Peyer's patch (tissue), 4 donors: ENCODE measurements at regions not wholly inside any gene's neighbourhood (a gene's known extent, or its start where the extent isn't known, plus 50 kb on each side); places are given as distances from the start of the nearest gene placed in this dataset.

Source experiments
- DNase-seq, 3 donors: peaks; one replicate each; pipeline ENCODE4 v3.0.0-alpha.2; 2017 to 2019
- H3K27ac ChIP-seq, 4 donors: fragments of 200-600 bp; sonication (generic); one replicate each; pipeline ENCODE4 v1.5.1; 2016 to 2019
- H3K27me3 ChIP-seq, 2 donors: fragments of 200-600 bp; sonication (generic); one replicate each; pipeline ENCODE4 v1.5.1; 2019
- H3K36me3 ChIP-seq, 3 donors: fragments of 200-600 bp; sonication (generic); one replicate each; pipeline ENCODE4 v1.5.1; 2016 to 2019
- H3K4me1 ChIP-seq, 4 donors: fragments of 200-600 bp; sonication (generic); one replicate each; pipeline ENCODE4 v1.5.1; 2016 to 2019
- H3K4me3 ChIP-seq, 4 donors: fragments of 200-600 bp; sonication (generic); 1 replicate in 3 of 4; 2 replicates in 1 of 4; pipeline ENCODE4 v1.5.1; 2016 to 2019; ENCODE audit warnings: mild to moderate bottlenecking in 1 of 4
- H3K9me3 ChIP-seq, 4 donors: fragments of 200-600 bp; sonication (generic); one replicate each; pipeline ENCODE4 v1.5.1; 2016 to 2019; ENCODE audit warnings: mild to moderate bottlenecking in 1 of 4
- CTCF ChIP-seq, 6 experiments: fragments of 450-650 bp in 4 of 6; fragments of 200-600 bp in 2 of 6; sonication (generic) in 1 of 6; IDR thresholded peaks; one replicate each; pipeline ENCODE4 v1.5.1; 2017 to 2019; ENCODE audit warnings: antibody characterized with exemption in 6 of 6, mild to moderate bottlenecking in 3 of 6, moderate library complexity in 1 of 6
- POLR2A ChIP-seq, 2 donors: fragments of 450-650 bp; IDR thresholded peaks; one replicate each; pipeline ENCODE4 v1.5.1; 2017; ENCODE audit warnings: antibody characterized with exemption in 2 of 2, mild to moderate bottlenecking in 2 of 2, moderate library complexity in 2 of 2

GRCh38 chr15:92745845-92746271 lies 90.3 kb upstream of the FAM174B start:
- Histone ChIP-seq H3K27me3 (no peaks in the 10 kb centered on the region), H3K4me1 (no peaks in the 10 kb centered on the region), H3K4me3 (no peak overlapping the region), H3K27ac (no peak overlapping the region), H3K36me3 (no peaks in the 10 kb centered on the region), H3K9me3 (no peaks in the 10 kb centered on the region)
- DNase-seq: no peak
- TF ChIP-seq POLR2A (IDR thresholded peaks at IDR 0.05) (no peak), CTCF (IDR thresholded peaks at IDR 0.05) (no peak)

DNA sequence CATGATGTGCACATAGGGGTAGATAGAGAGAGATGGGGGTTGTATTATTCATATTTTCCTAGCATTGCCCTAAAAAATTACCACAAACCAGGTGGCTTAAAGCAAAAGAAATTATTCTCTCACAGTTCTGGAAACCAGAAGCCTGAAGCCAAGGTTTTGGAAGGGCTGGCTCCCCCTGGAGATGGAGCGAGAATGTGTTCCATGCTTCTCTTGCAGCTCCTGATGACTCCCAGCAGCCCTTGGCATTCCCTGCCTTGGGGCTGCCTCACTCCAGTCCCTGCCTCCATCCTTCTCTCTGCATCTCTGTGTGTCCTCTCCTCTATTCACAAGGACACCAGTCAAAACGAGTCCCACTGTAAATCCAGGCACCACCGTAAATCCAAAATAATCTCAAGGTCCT lies 91.5 kb upstream of the FAM174B start:
- H3K9me3 ChIP-seq: no peaks in the 10 kb centered on the region
- no peak overlapping the region for H3K4me3 ChIP-seq
- no peaks in the 10 kb centered on the region for H3K36me3 ChIP-seq
- no peaks in the 10 kb centered on the region for H3K27me3 ChIP-seq
- TF ChIP-seq CTCF (IDR thresholded peaks at IDR 0.05) (no peak), POLR2A (IDR thresholded peaks at IDR 0.05) (no peak)
- no peaks in the 10 kb centered on the region for H3K4me1 ChIP-seq
- no peak overlapping the region for H3K27ac ChIP-seq
- DNase-seq: no peak

GRCh38 chr15:92749216-92749615 lies 93.6 kb upstream of the FAM174B start:
- Histone ChIP-seq H3K4me1 (no peaks in the 10 kb centered on the region), H3K9me3 (no peaks in the 10 kb centered on the region), H3K27ac (no peak overlapping the region), H3K27me3 (no peaks in the 10 kb centered on the region), H3K4me3 (no peak overlapping the region), H3K36me3 (no peaks in the 10 kb centered on the region)
- TF ChIP-seq POLR2A (IDR thresholded peaks at IDR 0.05) (no peak), CTCF (IDR thresholded peaks at IDR 0.05) (no peak)
- no peak for DNase-seq

- Histone ChIP-seq H3K4me3 (no peak overlapping the region), H3K27ac (no peak overlapping the region), H3K27me3 (no peaks in the 10 kb centered on the region), H3K4me1 (no peaks in the 10 kb centered on the region), H3K9me3 (no peaks in the 10 kb centered on the region), H3K36me3 (no peaks in the 10 kb centered on the region)
- no peak for DNase-seq
- TF ChIP-seq CTCF (IDR thresholded peaks at IDR 0.05): no peak
- TF ChIP-seq POLR2A (IDR thresholded peaks at IDR 0.05): no peak
Observed at GRCh38 chr15:92749946-92750345, 94.4 kb upstream of the FAM174B start.

GRCh38 chr15:92751528-92751927 lies 96.0 kb upstream of the FAM174B start:
- no peak for DNase-seq
- Histone ChIP-seq H3K27ac (no peak overlapping the region), H3K27me3 (no peaks in the 10 kb centered on the region), H3K4me1 (no peaks in the 10 kb centered on the region), H3K36me3 (no peaks in the 10 kb centered on the region), H3K4me3 (no peak overlapping the region), H3K9me3 (no peaks in the 10 kb centered on the region)
- TF ChIP-seq CTCF (IDR thresholded peaks at IDR 0.05): no peak
- no peak for TF ChIP-seq POLR2A (IDR thresholded peaks at IDR 0.05)

DNA sequence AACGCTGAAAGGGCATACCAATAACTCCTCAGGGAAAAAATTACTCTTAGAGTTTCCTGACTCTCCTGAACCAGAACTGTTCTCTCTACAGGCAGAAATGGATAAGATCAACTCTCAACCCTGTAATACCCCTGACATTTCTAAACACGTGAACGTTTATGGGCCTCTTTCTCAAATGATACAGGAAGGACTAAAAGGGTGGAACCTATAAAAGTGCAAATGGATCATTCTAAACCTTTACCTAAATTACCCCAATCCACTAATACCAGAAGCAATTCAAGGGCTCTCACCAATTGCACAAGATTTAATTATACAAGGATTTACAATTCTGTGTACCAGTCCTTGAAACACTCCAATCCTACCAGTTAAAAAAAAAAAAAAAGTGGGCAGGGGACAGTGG lies 98.0 kb upstream of the FAM174B start:
- Histone ChIP-seq H3K27ac (no peak overlapping the region), H3K27me3 (no peaks in the 10 kb centered on the region), H3K4me3 (no peak overlapping the region), H3K9me3 (no peaks in the 10 kb centered on the region), H3K36me3 (no peaks in the 10 kb centered on the region), H3K4me1 (no peaks in the 10 kb centered on the region)
- no peak for DNase-seq
- TF ChIP-seq CTCF (IDR thresholded peaks at IDR 0.05): no peak
- no peak for TF ChIP-seq POLR2A (IDR thresholded peaks at IDR 0.05)
